ENCODE measurements at regions not wholly inside any gene's neighbourhood (a gene's known extent, or its start where the extent isn't known, plus 50 kb on each side); places are given as distances from the start of the nearest gene placed in this dataset.

DNA sequence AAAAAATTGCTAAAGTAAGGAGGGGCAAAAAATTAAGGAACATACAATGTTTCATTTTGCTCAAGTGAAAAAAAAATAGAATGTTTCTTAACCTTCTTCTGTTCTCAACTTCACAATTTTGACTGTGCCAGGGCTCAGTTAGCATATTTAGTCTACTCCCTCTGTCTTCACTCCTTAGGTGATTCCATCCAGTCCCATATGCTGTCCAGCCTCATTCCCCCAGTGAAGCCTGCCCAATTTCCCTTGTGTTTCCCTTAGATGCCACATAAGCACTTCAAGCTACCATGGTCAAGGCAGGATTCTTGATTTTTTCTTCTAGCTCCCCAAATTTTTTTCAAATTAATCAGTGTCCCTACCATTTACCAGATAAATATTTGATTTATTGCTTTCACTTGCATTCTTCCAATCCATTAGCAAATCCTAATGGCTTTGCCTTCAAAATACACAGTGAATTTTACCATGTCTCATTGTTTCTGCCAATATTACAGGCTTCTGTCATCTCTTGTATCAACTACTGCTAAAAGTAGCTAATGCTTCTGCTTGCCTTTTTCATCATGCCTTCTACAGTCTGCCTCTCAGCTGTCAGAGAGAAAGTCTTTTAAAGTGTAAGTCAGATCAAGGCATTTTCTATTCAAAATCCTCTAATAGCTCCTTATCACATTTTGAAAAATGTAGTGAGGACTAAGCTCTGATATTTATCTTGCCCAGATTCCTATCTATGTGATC, 166.8 kb downstream of the MACC1 start:
- Histone ChIP-seq H3K23ac (ENCODE audit: insufficient read length) (no peak overlapping the region), H3K9ac (replicated peaks in 1 of 4; ENCODE audit: extremely low read depth in 1 of 4, low read depth in 3 of 4, low read length in 3 of 4) (no peak overlapping the region), H4K91ac (replicated peaks; ENCODE audit: insufficient read length, low read length) (peak overlapping the region; percentile 73), H3K27me3 (replicated peaks in 1 of 4; ENCODE audit: control insufficient read depth in 3 of 4, extremely low read depth in 1 of 4, insufficient read depth in 3 of 4, low read length in 3 of 4) (no peaks in the 10 kb centered on the region), H4K8ac (ENCODE audit: extremely low read depth, insufficient read depth, low read length) (no peak overlapping the region), H3K79me1 (ENCODE audit: low read depth, low read length) (no peaks in the 10 kb centered on the region), H3K27ac (ENCODE audit: low read depth, low read length) (no peak overlapping the region), H3K4me2 (ENCODE audit: insufficient read depth in 1 of 2, low read depth in 2 of 2, low read length in 2 of 2) (no peak overlapping the region), H2AFZ (ENCODE audit: low read length) (no peak overlapping the region), H3K14ac (ENCODE audit: insufficient read length) (no peak overlapping the region), H2BK12ac (ENCODE audit: low read depth, low read length) (no peak overlapping the region), H2AK5ac (ENCODE audit: low read depth, low read length) (no peak overlapping the region), H3K4ac (replicated peaks; ENCODE audit: insufficient read length, low read depth, low read length) (no peak overlapping the region), H3K36me3 (ENCODE audit: control insufficient read depth in 2 of 4, insufficient read depth in 4 of 4, low read length in 3 of 4) (peaks cover 0 to 3% (median 1%) of the 10 kb centered on the region in 4 experiments; a peak in 2 of 8 replicates), H4K20me1 (replicated peaks in 1 of 2; ENCODE audit: control insufficient read depth in 1 of 2, insufficient read depth in 2 of 2, low read length in 2 of 2) (no peaks in the 10 kb centered on the region), H2BK20ac (ENCODE audit: low read length) (no peak overlapping the region), H2BK15ac (ENCODE audit: low read length) (no peak overlapping the region), H3K9me3 (ENCODE audit: insufficient read depth in 2 of 2, low read depth in 1 of 2, low read length in 1 of 2) (no peaks in the 10 kb centered on the region), H3K23me2 (ENCODE audit: low read depth, low read length) (no peaks in the 10 kb centered on the region), H3K56ac (replicated peaks; ENCODE audit: insufficient read length, low read depth, low read length) (no peak overlapping the region), H3K4me1 (replicated peaks in 1 of 4; ENCODE audit: control insufficient read depth in 3 of 4, insufficient read depth in 4 of 4, low read length in 3 of 4) (peaks cover 0 to 21% (median 13%) of the 10 kb centered on the region in 4 experiments; a peak in 5 of 7 replicates), H4K5ac (ENCODE audit: insufficient read length, low read depth, low read length) (no peak overlapping the region), H3K79me2 (ENCODE audit: control insufficient read depth in 1 of 2, insufficient read depth in 2 of 2, low read length in 2 of 2) (peaks cover 0 to 66% of the 10 kb centered on the region in 2 experiments; a peak in 3 of 4 replicates), H2BK5ac (ENCODE audit: low read depth, low read length) (peak overlapping the region; percentile 68; the same call in 1 of the 2 replicates), H3K18ac (ENCODE audit: extremely low read depth, low read length) (no peak overlapping the region; the same call in 1 of the 2 replicates), H3K4me3 (ENCODE audit: extremely low read depth in 1 of 4, insufficient read depth in 2 of 4, low read depth in 3 of 4, low read length in 4 of 4) (no peak overlapping the region), H2BK120ac (replicated peaks; ENCODE audit: low read depth, low read length) (no peak overlapping the region)
- no peak for DNase-seq (ENCODE audit: low read depth in 1 of 2, low spot score in 2 of 2)
- ChIA-PET CTCF (ENCODE audit: partially characterized antibody) (interaction anchor here (1.4 to 1.5 kb wide), 2 partner anchors 9 to 70 kb away, joined by 3 to 4 read pairs; no protein-coding TSS in a partner anchor), POLR2A (ENCODE audit: partially characterized antibody) (interaction anchor here (0.8 to 1.5 kb wide), 3 partner anchors 10 to 75 kb away, joined by 4 read pairs; no protein-coding TSS in a partner anchor)
- no peak for FAIRE-seq
- TF ChIP-seq TAF7 (optimal IDR thresholded peaks at IDR 0.05; ENCODE audit: borderline replicate concordance, low read depth, low read length), result no peak
- TF ChIP-seq HDAC2 (IDR thresholded peaks at IDR 0.05; ENCODE audit: borderline replicate concordance in 1 of 2, low read depth in 2 of 2, low read length in 2 of 2), result no peak

Measured in H1 (cell line).